ENCODE measurements at regions not wholly inside any gene's neighbourhood (a gene's known extent, or its start where the extent isn't known, plus 50 kb on each side); places are given as distances from the start of the nearest gene placed in this dataset.

DNA sequence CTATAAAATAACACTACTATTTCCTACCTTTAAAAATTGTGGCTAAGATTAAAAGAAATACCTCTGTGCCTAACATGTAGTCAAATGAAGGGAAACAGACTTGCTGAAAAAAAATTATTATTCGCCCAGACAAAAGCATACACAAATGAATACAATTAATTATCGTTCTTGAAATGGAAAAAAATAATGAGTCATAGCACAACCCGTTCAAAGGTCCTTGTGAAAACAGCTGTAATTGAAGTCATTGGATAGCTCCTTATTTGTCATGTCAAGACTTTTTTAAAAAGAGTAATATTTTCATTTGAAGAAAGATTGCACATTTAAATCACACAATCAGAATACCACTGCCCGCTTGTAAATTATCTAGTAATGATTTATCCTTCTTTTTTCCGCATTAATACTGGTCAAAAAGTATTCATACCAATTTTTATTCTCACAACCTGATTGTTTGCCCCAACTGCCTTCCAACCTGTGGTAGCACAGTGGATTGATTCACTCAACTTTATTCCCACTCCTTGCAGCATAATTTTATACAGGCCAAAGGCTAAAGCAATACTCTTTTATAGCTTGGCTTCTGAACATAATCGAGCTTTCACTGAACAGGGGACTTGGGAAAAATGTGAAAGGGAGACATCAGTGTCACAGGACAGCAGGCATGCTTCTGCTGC is 655.2 kb upstream of the MAP3K7 start:
- Histone ChIP-seq H3K4me3 (no peak overlapping the region), H3K9me3 (no peaks in the 10 kb centered on the region), H3K27ac (no peak overlapping the region), H3K36me3 (no peaks in the 10 kb centered on the region), H3K27me3 (no peaks in the 10 kb centered on the region), H3K4me1 (no peaks in the 10 kb centered on the region)
- ATAC-seq = no peak
- WGBS (ENCODE audit: insufficient coverage, low coverage, low lambda C conversion rate, missing lambda C conversion rate) = 36% methylated on average over 6 of the region's 6 CpGs
- no peak for DNase-seq
- intact Hi-C loops (cut with DNase I) = no loop called here
- TF ChIP-seq, protein P1, sequence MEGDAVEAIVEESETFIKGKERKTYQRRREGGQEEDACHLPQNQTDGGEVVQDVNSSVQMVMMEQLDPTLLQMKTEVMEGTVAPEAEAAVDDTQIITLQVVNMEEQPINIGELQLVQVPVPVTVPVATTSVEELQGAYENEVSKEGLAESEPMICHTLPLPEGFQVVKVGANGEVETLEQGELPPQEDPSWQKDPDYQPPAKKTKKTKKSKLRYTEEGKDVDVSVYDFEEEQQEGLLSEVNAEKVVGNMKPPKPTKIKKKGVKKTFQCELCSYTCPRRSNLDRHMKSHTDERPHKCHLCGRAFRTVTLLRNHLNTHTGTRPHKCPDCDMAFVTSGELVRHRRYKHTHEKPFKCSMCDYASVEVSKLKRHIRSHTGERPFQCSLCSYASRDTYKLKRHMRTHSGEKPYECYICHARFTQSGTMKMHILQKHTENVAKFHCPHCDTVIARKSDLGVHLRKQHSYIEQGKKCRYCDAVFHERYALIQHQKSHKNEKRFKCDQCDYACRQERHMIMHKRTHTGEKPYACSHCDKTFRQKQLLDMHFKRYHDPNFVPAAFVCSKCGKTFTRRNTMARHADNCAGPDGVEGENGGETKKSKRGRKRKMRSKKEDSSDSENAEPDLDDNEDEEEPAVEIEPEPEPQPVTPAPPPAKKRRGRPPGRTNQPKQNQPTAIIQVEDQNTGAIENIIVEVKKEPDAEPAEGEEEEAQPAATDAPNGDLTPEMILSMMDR (IDR thresholded peaks at IDR 0.05) = no peak
- no peak for TF ChIP-seq POLR2A (IDR thresholded peaks at IDR 0.05)

DNA sequence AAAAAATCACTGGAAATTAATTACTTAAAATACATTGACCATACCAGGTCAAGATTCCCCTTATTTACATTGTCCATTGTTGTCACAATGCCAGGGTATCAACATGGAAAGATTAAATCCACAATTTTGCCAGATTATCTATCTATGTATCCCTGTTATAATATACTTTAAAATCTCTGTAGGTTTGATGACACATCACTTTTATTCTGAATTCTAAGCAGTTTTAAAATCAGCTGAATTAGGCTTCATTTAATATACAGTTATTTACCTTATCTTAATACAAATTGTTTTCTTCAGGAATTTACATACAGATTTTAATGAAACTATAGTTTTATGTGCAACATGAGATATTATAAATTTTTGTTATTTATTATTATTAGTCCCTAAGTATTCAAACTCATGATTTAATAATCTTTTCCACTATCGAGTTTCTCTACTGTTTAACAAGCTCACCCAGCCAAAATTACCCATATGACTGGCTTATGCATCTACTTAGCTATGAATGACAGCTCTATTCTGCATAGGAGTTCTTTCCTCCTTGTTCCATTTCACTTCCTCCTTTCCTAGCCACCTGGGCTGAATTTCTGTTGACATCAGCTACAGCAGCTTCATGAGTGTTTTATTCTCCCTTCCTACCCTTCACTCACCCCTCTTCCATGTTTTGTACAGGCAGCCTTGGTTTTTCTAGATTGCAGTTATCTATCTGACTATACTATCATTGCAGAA is 654.2 kb upstream of the MAP3K7 start:
- no peak overlapping the region for H3K4me3 ChIP-seq
- intact Hi-C loops (cut with DNase I) = no loop called here
- ATAC-seq (no peak), DNase-seq (no peak)
- no peaks in the 10 kb centered on the region for H3K36me3 ChIP-seq
- H3K27me3 ChIP-seq = no peaks in the 10 kb centered on the region
- WGBS (ENCODE audit: insufficient coverage, low coverage, low lambda C conversion rate, missing lambda C conversion rate) = 14% methylated on average over 1 of the region's 1 CpG
- no peak overlapping the region for H3K27ac ChIP-seq
- no peaks in the 10 kb centered on the region for H3K4me1 ChIP-seq
- no peaks in the 10 kb centered on the region for H3K9me3 ChIP-seq
- TF ChIP-seq, protein P1 (IDR thresholded peaks at IDR 0.05) = no peak
- TF ChIP-seq POLR2A (IDR thresholded peaks at IDR 0.05) = no peak

DNA sequence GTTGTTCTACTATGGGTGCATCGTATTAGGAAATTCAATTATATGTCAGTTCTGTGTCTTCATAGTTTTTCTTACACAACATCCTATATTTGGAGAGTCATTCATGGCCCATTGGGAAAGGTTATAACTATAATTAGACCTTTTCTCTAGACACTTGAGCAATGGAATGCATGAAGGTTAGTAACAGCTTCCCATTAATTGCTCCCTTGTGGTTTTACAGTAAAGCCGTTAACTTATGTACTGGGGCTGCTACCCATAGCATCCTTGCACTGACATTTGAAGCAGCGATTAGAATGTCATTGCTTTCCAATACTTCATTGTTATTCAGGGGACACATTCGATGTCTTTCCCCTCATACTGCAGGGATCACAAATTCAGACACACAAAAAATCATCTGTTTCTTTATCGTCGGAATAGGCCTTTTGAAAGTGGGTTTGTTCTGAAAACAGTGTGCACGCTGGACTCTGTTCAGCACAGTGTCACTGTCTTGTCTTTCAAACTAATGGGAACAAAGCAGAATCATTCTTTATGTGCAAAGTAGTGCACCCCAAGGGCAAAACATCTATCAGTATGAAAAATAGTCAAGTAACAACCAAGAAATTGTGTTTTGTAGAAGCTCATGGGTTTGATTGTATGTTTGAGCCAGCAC is 634.3 kb upstream of the MAP3K7 start:
- Histone ChIP-seq H3K9me3 (no peaks in the 10 kb centered on the region), H3K27ac (no peak overlapping the region), H3K4me1 (no peaks in the 10 kb centered on the region), H3K27me3 (no peaks in the 10 kb centered on the region), H3K4me3 (no peak overlapping the region), H3K36me3 (no peaks in the 10 kb centered on the region)
- ATAC-seq (no peak), DNase-seq (no peak)
- TF ChIP-seq POLR2A (IDR thresholded peaks at IDR 0.05) = no peak
- TF ChIP-seq, protein P1 (IDR thresholded peaks at IDR 0.05) = no peak
- WGBS (ENCODE audit: insufficient coverage, low coverage, low lambda C conversion rate, missing lambda C conversion rate) = 58% methylated on average over 7 of the region's 7 CpGs
- intact Hi-C loops (cut with DNase I) = no loop called here

DNA sequence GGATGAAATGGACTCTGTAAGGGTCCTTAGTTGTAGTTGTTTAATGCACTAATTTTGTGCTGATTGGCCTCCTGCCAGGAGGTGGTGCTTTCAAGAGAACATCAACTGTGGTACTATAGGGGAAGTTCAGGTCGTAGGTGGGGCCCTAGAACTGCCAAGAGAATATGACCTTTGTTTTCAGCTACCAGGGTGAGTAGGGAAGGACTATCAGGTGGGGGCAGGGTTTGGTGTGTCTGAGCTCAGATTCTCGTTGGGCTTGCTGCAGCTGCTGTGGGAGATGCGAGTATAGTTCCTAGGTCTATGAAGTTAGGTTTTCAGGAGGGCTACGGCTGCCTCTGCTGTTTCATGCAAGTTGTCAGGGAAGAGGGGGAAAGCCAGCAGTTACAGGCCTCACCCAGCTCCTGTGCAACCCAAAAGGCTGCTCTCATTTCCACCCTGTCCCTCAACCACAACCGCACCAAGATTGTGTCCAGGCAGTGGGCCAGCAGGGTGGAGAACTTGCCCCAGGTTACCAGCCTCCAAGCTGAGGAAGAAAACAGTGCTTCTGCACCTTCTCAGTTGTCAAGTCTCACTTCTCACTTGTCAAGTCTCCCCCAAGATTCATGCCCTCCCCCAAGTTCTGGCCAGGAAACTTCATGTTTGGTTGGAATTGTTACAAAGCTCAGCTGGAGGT is 626.5 kb upstream of the MAP3K7 start:
- no peaks in the 10 kb centered on the region for H3K27me3 ChIP-seq
- H3K9me3 ChIP-seq = no peaks in the 10 kb centered on the region
- intact Hi-C loops (cut with DNase I) = no loop called here
- no peak overlapping the region for H3K4me3 ChIP-seq
- WGBS (ENCODE audit: insufficient coverage, low coverage, low lambda C conversion rate, missing lambda C conversion rate) = 11% methylated on average over 1 of the region's 5 CpGs
- TF ChIP-seq, protein P1 (IDR thresholded peaks at IDR 0.05) = no peak
- TF ChIP-seq POLR2A (IDR thresholded peaks at IDR 0.05) = no peak
- no peaks in the 10 kb centered on the region for H3K36me3 ChIP-seq
- ATAC-seq = no peak
- no peak for DNase-seq
- H3K27ac ChIP-seq = no peak overlapping the region
- no peaks in the 10 kb centered on the region for H3K4me1 ChIP-seq
